ENCODE measurements at regions not wholly inside any gene's neighbourhood (a gene's known extent, or its start where the extent isn't known, plus 50 kb on each side); places are given as distances from the start of the nearest gene placed in this dataset.

DNA sequence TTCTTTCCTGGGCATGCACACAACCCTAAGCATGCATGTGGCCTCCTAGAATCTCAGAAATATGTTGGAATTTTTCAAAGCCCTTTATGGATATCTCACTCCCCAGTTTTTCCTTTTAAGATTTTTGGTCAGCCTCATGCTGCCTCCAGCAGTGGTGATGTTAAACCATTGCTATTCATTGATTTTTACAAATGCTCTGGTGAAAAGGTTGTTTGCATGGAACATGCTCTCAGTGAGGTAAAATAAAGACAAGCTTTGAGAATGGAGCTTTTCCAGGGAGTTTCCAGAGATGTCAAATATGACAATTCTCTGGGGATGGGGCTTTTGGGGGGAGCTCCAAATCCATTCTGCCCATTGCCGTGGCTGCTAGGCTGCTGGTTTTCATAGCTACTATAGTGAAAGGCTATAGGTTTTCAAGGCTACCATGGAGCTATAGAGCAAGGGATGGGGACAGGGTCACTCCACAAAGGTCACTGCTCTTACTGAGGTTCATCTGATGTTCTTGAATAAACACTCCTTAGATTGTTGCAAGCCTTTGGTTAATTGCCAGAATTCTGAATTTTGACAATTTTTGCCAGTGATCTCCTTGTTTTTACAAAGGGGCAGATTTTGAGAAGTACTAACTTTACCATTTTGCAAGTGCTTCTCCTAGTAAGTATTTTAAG lies 178.1 kb upstream of the ARG1 start:
- TF ChIP-seq, protein P1, sequence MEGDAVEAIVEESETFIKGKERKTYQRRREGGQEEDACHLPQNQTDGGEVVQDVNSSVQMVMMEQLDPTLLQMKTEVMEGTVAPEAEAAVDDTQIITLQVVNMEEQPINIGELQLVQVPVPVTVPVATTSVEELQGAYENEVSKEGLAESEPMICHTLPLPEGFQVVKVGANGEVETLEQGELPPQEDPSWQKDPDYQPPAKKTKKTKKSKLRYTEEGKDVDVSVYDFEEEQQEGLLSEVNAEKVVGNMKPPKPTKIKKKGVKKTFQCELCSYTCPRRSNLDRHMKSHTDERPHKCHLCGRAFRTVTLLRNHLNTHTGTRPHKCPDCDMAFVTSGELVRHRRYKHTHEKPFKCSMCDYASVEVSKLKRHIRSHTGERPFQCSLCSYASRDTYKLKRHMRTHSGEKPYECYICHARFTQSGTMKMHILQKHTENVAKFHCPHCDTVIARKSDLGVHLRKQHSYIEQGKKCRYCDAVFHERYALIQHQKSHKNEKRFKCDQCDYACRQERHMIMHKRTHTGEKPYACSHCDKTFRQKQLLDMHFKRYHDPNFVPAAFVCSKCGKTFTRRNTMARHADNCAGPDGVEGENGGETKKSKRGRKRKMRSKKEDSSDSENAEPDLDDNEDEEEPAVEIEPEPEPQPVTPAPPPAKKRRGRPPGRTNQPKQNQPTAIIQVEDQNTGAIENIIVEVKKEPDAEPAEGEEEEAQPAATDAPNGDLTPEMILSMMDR (IDR thresholded peaks at IDR 0.05; ENCODE audit: insufficient read depth, missing control alignments): no peak
- FAIRE-seq (no peak), DNase-seq (ENCODE audit: insufficient read length, low spot score) (no peak)

DNA sequence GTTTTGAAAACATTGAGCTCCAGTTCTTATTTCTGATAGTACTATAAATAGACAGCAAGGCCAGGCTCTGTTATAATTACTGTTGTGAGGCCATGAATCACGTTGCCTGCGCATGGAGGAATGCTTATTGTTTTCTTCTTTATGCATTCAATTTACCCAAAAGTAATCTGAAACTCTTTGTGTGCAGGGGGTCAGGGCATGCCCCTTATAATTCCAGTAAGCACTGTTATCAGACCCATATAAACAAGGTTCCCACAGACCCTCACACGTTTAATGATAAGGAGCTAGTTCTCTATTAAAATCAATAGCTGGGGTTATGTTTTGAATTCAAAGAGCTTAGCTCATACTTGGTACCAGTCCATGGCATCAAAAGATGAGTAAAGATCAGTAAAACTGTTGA lies 174.8 kb upstream of the ARG1 start:
- no peak for FAIRE-seq
- DNase-seq (ENCODE audit: insufficient read length, low spot score): no peak
- TF ChIP-seq, protein P1 (IDR thresholded peaks at IDR 0.05; ENCODE audit: insufficient read depth, missing control alignments): no peak

DNA sequence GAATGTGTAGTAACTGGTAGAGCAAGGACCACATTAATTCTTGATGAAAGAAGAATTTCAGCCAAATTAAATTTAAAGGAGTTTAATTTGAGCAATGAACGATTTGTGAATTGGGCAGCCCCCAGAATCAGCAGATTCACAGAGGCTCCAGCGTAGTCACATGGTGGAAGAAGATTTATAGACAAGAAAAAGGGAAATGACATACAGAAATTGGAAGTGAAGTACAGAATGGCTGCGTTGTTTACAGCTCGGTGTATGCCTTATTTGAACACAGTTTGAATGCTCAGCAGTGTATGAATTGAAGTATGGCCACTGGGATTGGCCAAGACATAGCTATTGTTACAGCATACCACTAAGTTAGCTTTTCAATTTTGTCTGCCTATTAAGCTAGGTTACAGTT lies 173.6 kb upstream of the ARG1 start:
- no peak for FAIRE-seq
- TF ChIP-seq, protein P1 (IDR thresholded peaks at IDR 0.05; ENCODE audit: insufficient read depth, missing control alignments): no peak
- DNase-seq (ENCODE audit: insufficient read length, low spot score): no peak

DNA sequence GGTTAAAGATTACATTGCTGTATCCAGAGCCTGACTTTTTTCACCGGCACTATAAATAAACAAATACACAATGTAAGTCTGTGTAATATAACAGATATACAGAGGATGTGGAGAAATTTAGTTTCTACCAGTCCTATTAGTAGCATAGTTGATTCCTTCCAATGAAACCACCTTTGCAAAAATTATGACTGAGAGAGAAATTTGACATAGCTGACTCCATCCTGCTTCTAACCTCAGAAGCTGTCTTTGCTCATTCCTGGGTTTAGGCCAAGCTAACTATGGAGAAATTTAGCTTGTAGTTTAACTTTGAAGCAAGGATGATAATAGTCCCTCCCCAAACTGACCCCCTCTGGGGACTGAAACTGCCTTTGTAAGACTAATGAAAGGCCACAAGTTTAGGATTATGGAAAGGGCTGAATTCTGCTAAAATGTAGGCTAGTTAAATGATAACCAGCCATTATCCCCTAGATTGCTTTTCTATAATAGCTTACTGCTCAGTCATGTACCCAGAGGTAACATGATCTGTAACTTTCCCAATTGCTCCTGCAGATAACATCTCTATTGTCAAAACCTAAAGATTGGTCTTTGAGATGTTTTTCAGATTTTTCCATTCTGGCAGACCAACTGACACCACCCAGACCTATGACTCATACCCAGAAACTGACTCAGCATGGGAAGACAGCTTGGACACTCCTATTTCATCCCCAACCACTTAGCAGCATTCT lies 172.8 kb upstream of the ARG1 start:
- FAIRE-seq (no peak), DNase-seq (ENCODE audit: insufficient read length, low spot score) (no peak)
- TF ChIP-seq, protein P1 (IDR thresholded peaks at IDR 0.05; ENCODE audit: insufficient read depth, missing control alignments): no peak

DNA sequence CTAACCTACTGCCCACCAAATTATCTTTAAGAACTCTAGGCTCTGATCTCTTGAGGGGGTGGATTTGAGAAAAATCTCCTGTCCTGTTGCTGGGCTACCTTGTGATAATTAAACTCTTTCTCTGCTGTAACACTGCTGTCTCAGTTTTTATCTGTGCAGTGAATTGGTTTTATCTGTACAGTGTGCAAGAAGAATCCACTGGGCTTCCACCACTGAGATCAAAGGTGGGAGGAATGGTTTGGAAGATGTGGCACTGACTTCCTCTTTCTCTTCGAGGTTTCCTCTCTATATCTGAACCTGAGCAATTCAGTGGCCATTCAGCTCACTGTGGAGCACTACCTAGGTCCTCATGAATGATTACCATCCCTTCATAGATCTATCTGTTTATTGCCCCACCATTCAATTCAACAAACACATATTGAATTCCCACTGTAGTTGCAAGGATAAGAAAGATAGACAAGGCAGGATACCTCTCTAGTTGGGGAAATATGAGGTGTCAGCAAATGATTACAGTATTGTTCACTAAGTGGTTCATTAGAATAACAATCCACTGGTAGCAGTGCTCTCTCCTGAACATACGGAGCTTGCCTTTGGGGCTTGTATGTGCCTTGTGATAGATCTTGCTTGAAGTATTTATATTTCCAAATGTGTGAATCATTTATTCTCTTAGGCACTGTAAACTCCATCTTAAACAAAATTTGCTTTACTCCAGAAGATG lies 172.1 kb upstream of the ARG1 start:
- FAIRE-seq: no peak
- DNase-seq (ENCODE audit: insufficient read length, low spot score): no peak
- TF ChIP-seq, protein P1 (IDR thresholded peaks at IDR 0.05; ENCODE audit: insufficient read depth, missing control alignments): no peak

DNA sequence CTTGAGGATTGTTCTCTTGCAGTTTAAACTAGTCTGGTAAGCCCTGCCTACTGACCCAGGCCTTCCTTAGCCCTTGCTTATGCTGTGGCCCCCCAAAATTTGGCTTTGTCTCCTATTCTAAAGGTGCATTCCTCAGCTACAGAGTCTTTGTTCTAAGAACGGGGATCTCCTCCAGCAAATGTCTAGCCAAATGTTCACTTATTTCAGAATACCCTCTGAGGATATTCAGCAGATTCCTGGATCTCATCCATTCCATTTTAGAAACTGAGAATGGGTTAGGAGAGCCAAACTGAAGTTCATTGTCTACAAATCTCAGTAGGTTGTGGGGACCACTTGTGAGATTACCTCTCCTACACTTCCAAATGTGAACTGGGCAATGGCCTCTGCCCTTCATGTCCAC lies 164.2 kb upstream of the ARG1 start:
- TF ChIP-seq, protein P1 (IDR thresholded peaks at IDR 0.05; ENCODE audit: insufficient read depth, missing control alignments): no peak
- no peak for DNase-seq (ENCODE audit: insufficient read length, low spot score)

More for the DNA sequence above, 164.2 kb upstream of the ARG1 start:
- FAIRE-seq: no peak

Measured in D721Med (cell line).